ENCODE measurements at regions not wholly inside any gene's neighbourhood (a gene's known extent, or its start where the extent isn't known, plus 50 kb on each side); places are given as distances from the start of the nearest gene placed in this dataset.
"Not testable (repeated sequence)": the region's sequence is repeated elsewhere in the genome, so short reads cannot be mapped to it uniquely, and the experiment has no call there.

DNA sequence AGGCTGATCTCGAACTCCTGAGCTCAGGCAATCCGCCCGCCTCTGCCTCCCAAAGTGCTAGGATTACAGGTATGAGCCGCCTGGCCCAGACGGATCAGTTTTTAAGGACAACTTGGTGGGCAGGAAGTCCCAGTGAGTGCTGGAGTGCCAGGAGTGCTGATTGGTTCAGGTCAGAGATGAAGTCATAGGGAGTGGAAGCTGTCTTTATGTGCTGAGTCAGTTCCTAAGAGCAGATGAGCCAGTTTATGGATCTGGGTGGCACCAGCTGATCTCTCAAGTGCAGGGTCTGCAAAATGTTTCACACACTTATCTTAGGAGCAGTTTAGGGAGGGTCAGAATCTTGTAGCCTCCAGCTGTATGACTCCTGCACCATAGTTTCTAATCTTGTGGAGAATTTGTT, 292.1 kb upstream of the ELAVL2 start:
- Histone ChIP-seq H3K4me1 (ENCODE audit: control insufficient read depth, insufficient read depth, low read length) (no peaks in the 10 kb centered on the region), H3K36me3 (ENCODE audit: control insufficient read depth, insufficient read depth, low read length) (no peaks in the 10 kb centered on the region), H3K27me3 (ENCODE audit: control insufficient read depth, insufficient read depth, low read length, poor library complexity, severe bottlenecking) (no peaks in the 10 kb centered on the region), H3K9me3 (ENCODE audit: control insufficient read depth, low read length) (no peaks in the 10 kb centered on the region), H3K27ac (ENCODE audit: insufficient read depth, low read depth, low read length, poor library complexity, severe bottlenecking) (no peak overlapping the region), H3K4me3 (ENCODE audit: insufficient read depth, low read depth, low read length) (no peak overlapping the region)
- 91 to 92% methylated on average over 5 of the region's 5 CpGs for WGBS, 2 experiments

DNA sequence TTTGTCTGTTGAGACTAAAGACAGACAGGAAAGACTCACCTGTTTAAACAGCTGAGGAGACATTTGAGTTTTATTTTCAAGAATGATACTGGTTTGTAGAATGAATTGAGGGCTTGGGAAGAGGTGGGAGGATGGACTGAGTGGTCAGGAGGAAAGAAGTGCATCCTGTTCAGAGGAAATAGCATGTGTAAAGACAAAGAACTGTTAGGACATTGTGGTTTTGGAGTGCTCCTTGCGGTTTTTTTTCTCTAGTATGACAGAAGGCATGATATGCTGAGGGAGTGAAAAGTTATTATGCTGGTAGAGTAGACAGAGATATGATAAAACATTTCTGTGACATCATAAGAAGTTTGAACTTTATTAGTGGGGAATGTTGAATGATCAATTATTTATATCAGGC, 270.7 kb upstream of the ELAVL2 start:
- Histone ChIP-seq H3K4me3 (ENCODE audit: insufficient read depth, low read depth, low read length) (no peak overlapping the region), H3K27me3 (ENCODE audit: control insufficient read depth, insufficient read depth, low read length, poor library complexity, severe bottlenecking) (no peaks in the 10 kb centered on the region)
- WGBS, 2 experiments: 41 to 65% methylated on average over 1 of the region's 1 CpG

DNA sequence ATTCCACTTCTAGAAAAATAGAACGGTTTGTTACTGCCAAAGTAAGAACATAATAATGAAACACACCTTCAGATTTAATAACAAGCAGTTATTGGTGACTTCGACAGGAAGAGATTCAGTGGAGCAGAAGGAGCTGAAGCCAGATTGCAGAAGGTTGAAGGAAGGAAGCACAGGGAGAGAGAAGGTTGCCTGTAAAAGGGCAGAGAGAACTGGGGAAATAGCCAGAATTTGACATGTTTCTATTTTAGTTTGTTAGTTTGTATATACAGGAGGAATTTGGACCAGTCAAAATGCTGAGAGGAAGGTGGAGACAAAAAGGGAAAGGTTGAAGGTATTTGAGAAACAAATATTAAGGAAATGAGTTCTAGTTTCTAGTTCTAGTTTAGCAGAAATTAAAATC, 269.2 kb upstream of the ELAVL2 start:
- Histone ChIP-seq H3K4me3 (ENCODE audit: insufficient read depth, low read depth, low read length) (no peak overlapping the region), H3K36me3 (ENCODE audit: control insufficient read depth, insufficient read depth, low read length) (no peaks in the 10 kb centered on the region), H3K27ac (ENCODE audit: insufficient read depth, low read depth, low read length, poor library complexity, severe bottlenecking) (no peak overlapping the region), H3K4me1 (ENCODE audit: control insufficient read depth, insufficient read depth, low read length) (no peaks in the 10 kb centered on the region), H3K9me3 (ENCODE audit: control insufficient read depth, low read length) (no peaks in the 10 kb centered on the region), H3K27me3 (ENCODE audit: control insufficient read depth, insufficient read depth, low read length, poor library complexity, severe bottlenecking) (no peaks in the 10 kb centered on the region)
- 88 to 99% methylated on average over 1 to 2 of the region's 2 CpGs for WGBS, 2 experiments

More for the DNA sequence above, 270.7 kb upstream of the ELAVL2 start:
- H3K4me1 ChIP-seq (ENCODE audit: control insufficient read depth, insufficient read depth, low read length): no peaks in the 10 kb centered on the region
- no peaks in the 10 kb centered on the region for H3K9me3 ChIP-seq (ENCODE audit: control insufficient read depth, low read length)
- no peaks in the 10 kb centered on the region for H3K36me3 ChIP-seq (ENCODE audit: control insufficient read depth, insufficient read depth, low read length)
- H3K27ac ChIP-seq (ENCODE audit: insufficient read depth, low read depth, low read length, poor library complexity, severe bottlenecking): no peak overlapping the region

DNA sequence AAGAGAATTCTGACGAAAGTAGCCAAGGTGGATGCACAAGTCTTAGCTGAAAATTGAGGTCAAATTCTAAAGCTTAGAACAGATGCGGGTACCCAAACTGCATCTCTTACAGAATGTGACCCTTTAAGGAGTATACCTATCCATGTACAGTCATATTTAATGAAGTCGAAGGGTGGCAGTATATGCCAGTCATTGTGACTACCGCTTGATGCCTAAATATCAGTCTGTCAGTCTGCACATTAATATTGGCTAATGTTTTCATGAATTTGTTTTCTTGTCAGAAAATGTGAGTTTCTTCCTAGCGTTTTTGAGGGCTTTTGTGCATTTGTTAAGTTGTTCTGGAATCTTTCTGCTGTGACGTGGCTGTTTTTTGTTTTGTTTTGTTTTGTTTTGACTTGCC, 264.5 kb upstream of the ELAVL2 start:
- Histone ChIP-seq H3K27me3 (ENCODE audit: control insufficient read depth, insufficient read depth, low read length, poor library complexity, severe bottlenecking) (no peaks in the 10 kb centered on the region), H3K4me1 (ENCODE audit: control insufficient read depth, insufficient read depth, low read length) (no peaks in the 10 kb centered on the region)
- WGBS, 2 experiments: 95 to 96% methylated on average over 5 to 6 of the region's 6 CpGs

DNA sequence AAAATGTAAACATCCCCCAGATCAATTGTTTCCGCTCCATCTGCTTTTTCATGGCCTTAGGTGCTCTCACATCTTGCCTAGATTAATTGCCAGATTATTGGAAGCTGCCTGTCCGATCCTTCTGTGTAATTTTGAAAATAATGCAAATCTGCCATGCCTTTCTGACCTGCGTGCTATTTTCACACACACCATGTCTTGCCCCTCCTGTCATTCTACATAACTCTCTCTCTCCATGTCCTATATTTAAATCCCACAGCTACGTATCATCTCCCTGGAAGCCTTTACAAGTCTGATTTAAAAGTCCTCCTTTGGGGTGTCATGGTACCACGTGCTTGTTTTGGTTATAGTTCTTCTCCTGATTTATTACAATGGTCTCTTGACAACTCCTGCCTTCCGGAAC, 247.6 kb upstream of the ELAVL2 start:
- H3K9me3 ChIP-seq (ENCODE audit: control insufficient read depth, low read length): no peaks in the 10 kb centered on the region
- 92 to 94% methylated on average over 6 of the region's 6 CpGs for WGBS, 2 experiments
- H3K27me3 ChIP-seq (ENCODE audit: control insufficient read depth, insufficient read depth, low read length, poor library complexity, severe bottlenecking): no peaks in the 10 kb centered on the region
- no peak overlapping the region for H3K4me3 ChIP-seq (ENCODE audit: insufficient read depth, low read depth, low read length)
- no peaks in the 10 kb centered on the region for H3K36me3 ChIP-seq (ENCODE audit: control insufficient read depth, insufficient read depth, low read length)
- H3K27ac ChIP-seq (ENCODE audit: insufficient read depth, low read depth, low read length, poor library complexity, severe bottlenecking): no peak overlapping the region
- H3K4me1 ChIP-seq (ENCODE audit: control insufficient read depth, insufficient read depth, low read length): no peaks in the 10 kb centered on the region

More for the DNA sequence above, 264.5 kb upstream of the ELAVL2 start:
- Histone ChIP-seq H3K4me3 (ENCODE audit: insufficient read depth, low read depth, low read length) (no peak overlapping the region), H3K9me3 (ENCODE audit: control insufficient read depth, low read length) (no peaks in the 10 kb centered on the region), H3K27ac (ENCODE audit: insufficient read depth, low read depth, low read length, poor library complexity, severe bottlenecking) (no peak overlapping the region), H3K36me3 (ENCODE audit: control insufficient read depth, insufficient read depth, low read length) (no peaks in the 10 kb centered on the region)

DNA sequence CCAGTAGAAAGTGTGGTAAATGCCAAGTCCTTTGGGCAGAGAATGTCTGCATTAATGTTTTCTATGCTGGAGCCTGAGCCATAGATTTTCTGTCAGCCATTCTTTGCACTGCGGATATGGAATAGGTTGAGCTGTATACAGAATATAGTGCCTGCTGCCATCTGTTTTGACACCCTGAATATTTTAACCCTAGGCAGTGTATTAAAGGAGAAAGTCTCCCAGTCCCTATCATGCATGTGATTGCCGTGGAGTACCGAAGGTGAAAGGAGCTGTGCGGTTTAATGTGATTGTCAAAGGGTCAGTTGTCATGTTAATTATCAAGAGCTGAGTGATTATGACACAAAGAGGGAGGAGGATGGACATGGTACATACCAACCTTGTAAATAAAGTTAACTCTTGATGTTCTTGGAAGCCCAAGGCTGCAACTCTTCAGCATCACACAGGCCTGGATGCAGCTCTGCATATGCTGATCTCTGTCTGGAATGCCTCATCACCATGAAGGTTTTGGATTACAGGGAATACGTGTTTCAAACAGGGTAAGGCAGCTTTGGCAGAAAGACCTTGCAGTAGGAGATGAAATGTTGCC, 247.1 kb upstream of the ELAVL2 start:
- H3K9me3 ChIP-seq (ENCODE audit: control insufficient read depth, low read length): no peaks in the 10 kb centered on the region
- no peaks in the 10 kb centered on the region for H3K27me3 ChIP-seq (ENCODE audit: control insufficient read depth, insufficient read depth, low read length, poor library complexity, severe bottlenecking)
- no peak overlapping the region for H3K27ac ChIP-seq (ENCODE audit: insufficient read depth, low read depth, low read length, poor library complexity, severe bottlenecking)
- H3K4me3 ChIP-seq (ENCODE audit: insufficient read depth, low read depth, low read length): no peak overlapping the region
- no peaks in the 10 kb centered on the region for H3K4me1 ChIP-seq (ENCODE audit: control insufficient read depth, insufficient read depth, low read length)
- WGBS, 2 experiments: 74 to 75% methylated on average over 5 of the region's 5 CpGs
- H3K36me3 ChIP-seq (ENCODE audit: control insufficient read depth, insufficient read depth, low read length): no peaks in the 10 kb centered on the region

DNA sequence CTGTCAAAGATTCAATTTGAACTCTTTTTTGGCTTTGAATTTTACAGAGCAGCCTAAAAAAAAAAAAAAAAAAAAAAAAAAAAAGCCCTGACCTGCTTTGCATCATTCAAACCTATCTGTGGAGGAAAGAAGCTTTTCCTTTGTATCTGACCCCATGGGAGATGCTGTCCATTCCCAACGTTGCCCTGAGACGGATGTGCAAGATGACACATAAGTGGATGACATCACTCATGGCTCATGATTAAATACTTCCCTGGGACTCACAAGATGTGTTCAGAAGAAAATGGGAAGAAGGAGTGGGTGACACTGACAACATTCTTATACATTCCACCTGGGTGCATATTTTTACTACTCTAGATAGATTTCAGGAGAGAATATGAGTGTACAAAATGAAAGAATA, 245.7 kb upstream of the ELAVL2 start:
- no peak overlapping the region for H3K4me3 ChIP-seq (ENCODE audit: insufficient read depth, low read depth, low read length)
- H3K36me3 ChIP-seq (ENCODE audit: control insufficient read depth, insufficient read depth, low read length): no peaks in the 10 kb centered on the region
- WGBS, 2 experiments: 79 to 87% methylated on average over 2 of the region's 2 CpGs
- no peaks in the 10 kb centered on the region for H3K9me3 ChIP-seq (ENCODE audit: control insufficient read depth, low read length)
- H3K27me3 ChIP-seq (ENCODE audit: control insufficient read depth, insufficient read depth, low read length, poor library complexity, severe bottlenecking): no peaks in the 10 kb centered on the region
- H3K27ac ChIP-seq (ENCODE audit: insufficient read depth, low read depth, low read length, poor library complexity, severe bottlenecking): no peak overlapping the region
- no peaks in the 10 kb centered on the region for H3K4me1 ChIP-seq (ENCODE audit: control insufficient read depth, insufficient read depth, low read length)

DNA sequence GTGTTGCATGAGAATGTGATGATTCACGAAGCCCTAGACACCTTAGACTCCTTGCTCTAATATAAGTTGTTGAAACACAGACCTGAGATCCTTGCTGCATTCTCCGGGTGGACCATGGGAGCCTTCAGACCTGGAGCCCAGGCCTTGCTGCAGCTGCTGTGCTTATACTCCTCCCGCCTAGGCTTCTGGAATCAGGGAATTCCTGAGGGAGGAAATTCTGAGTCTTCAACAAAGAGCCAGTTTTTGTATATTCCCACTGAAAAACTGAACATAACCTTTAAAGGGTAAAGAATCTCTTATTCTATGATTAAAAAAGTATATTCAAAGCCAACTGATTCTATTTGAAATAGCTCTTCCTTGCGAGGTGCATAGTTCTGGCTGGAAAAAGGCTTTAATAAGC, 245.1 kb upstream of the ELAVL2 start:
- Histone ChIP-seq H3K36me3 (ENCODE audit: control insufficient read depth, insufficient read depth, low read length) (no peaks in the 10 kb centered on the region), H3K9me3 (ENCODE audit: control insufficient read depth, low read length) (no peaks in the 10 kb centered on the region), H3K4me3 (ENCODE audit: insufficient read depth, low read depth, low read length) (no peak overlapping the region), H3K27ac (ENCODE audit: insufficient read depth, low read depth, low read length, poor library complexity, severe bottlenecking) (no peak overlapping the region), H3K4me1 (ENCODE audit: control insufficient read depth, insufficient read depth, low read length) (no peaks in the 10 kb centered on the region), H3K27me3 (ENCODE audit: control insufficient read depth, insufficient read depth, low read length, poor library complexity, severe bottlenecking) (no peaks in the 10 kb centered on the region)
- WGBS, 2 experiments: 88 to 97% methylated on average over 4 of the region's 4 CpGs

DNA sequence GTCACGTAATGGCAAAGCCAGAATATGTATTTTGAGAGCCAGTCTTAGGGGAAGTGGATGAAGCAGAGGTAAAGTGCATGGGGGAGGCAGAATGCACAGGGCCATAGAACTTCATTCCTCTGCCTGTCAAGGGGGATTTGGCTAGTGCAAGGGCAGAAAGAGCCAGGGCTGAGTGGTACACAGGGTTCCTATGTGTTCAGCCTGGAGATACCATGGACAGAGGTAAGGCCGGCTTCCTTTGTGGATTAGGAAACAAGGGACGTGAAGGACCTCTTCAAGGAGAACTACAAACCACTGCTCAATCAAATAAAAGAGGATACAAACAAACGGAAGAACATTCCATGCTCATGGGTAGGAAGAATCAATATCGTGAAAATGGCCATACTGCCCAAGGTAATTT, 241.1 kb upstream of the ELAVL2 start:
- WGBS, 2 experiments: 88% methylated on average over 4 to 5 of the region's 5 CpGs
- not testable (repeated sequence) for H3K4me3 ChIP-seq (ENCODE audit: insufficient read depth, low read depth, low read length); H3K4me1 ChIP-seq (ENCODE audit: control insufficient read depth, insufficient read depth, low read length); H3K9me3 ChIP-seq (ENCODE audit: control insufficient read depth, low read length); H3K27me3 ChIP-seq (ENCODE audit: control insufficient read depth, insufficient read depth, low read length, poor library complexity, severe bottlenecking); H3K36me3 ChIP-seq (ENCODE audit: control insufficient read depth, insufficient read depth, low read length); H3K27ac ChIP-seq (ENCODE audit: insufficient read depth, low read depth, low read length, poor library complexity, severe bottlenecking)

DNA sequence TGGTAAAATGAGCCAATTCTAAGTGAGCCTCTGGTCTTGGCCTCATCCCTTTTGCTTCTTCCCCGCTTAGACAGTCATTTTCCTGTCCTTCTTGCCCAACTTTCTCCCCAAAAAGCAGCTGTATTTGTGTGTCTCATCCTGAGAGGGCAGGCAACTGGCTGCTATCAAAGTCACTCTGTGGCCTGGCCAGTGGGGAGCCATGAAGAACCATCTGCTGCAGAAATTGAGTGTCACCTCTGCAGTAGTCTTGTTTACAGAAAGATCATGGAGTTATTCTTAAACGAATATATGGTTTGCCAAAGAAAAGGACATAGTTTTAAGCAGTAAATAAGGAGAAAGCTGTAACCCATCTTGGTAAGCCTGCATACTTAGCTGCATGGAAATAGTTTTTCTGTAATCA, 233.6 kb upstream of the ELAVL2 start:
- no peaks in the 10 kb centered on the region for H3K36me3 ChIP-seq (ENCODE audit: control insufficient read depth, insufficient read depth, low read length)
- H3K4me3 ChIP-seq (ENCODE audit: insufficient read depth, low read depth, low read length): no peak overlapping the region
- no peak overlapping the region for H3K27ac ChIP-seq (ENCODE audit: insufficient read depth, low read depth, low read length, poor library complexity, severe bottlenecking)
- WGBS, 2 experiments: 95 to 97% methylated on average over 2 of the region's 2 CpGs
- H3K27me3 ChIP-seq (ENCODE audit: control insufficient read depth, insufficient read depth, low read length, poor library complexity, severe bottlenecking): no peaks in the 10 kb centered on the region
- H3K4me1 ChIP-seq (ENCODE audit: control insufficient read depth, insufficient read depth, low read length): no peaks in the 10 kb centered on the region
- H3K9me3 ChIP-seq (ENCODE audit: control insufficient read depth, low read length): no peaks in the 10 kb centered on the region

DNA sequence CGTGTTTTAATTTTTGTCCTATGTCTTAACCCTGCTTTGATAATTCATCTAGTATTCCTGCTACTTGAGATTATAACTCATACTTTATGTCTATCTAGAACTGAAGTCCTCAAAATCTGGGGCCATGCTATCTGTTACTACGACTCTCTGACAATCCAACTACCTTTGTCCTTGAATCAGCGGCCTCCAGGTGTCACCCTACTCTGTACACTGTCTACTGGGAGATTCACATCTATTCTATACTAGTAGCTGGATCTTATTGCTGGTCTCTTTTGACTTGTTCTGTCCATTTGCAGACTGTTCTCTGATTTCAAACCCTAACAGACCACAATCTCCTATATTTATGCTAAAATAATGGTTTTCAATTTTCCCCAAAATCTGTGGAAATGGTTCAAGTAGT, 225.5 kb upstream of the ELAVL2 start:
- Histone ChIP-seq H3K4me3 (ENCODE audit: insufficient read depth, low read depth, low read length) (no peak overlapping the region), H3K27me3 (ENCODE audit: control insufficient read depth, insufficient read depth, low read length, poor library complexity, severe bottlenecking) (no peaks in the 10 kb centered on the region), H3K36me3 (ENCODE audit: control insufficient read depth, insufficient read depth, low read length) (no peaks in the 10 kb centered on the region), H3K9me3 (ENCODE audit: control insufficient read depth, low read length) (no peaks in the 10 kb centered on the region), H3K27ac (ENCODE audit: insufficient read depth, low read depth, low read length, poor library complexity, severe bottlenecking) (no peak overlapping the region), H3K4me1 (ENCODE audit: control insufficient read depth, insufficient read depth, low read length) (no peaks in the 10 kb centered on the region)
- WGBS, 2 experiments: 89 to 96% methylated on average over 3 of the region's 3 CpGs
